ENCODE measurements at regions not wholly inside any gene's neighbourhood (a gene's known extent, or its start where the extent isn't known, plus 50 kb on each side); places are given as distances from the start of the nearest gene placed in this dataset.
"Not testable (repeated sequence)": the region's sequence is repeated elsewhere in the genome, so short reads cannot be mapped to it uniquely, and the experiment has no call there.

GRCh38 chr20:22523499-22524392, 60.6 kb downstream of the FOXA2 start:
- no peak for TF ChIP-seq POLR2A (IDR thresholded peaks at IDR 0.05)
- TF ChIP-seq EP300 (IDR thresholded peaks at IDR 0.05): no peak
- no peak for TF ChIP-seq CTCF (IDR thresholded peaks at IDR 0.05)
- H3K4me3 ChIP-seq: no peak overlapping the region
- no peak overlapping the region for H3K27ac ChIP-seq
- WGBS, 2 donors: 81 to 84% methylated on average over 15 of the region's 15 CpGs
- H3K4me1 ChIP-seq: no peaks in the 10 kb centered on the region
- H3K27me3 ChIP-seq: no peaks in the 10 kb centered on the region
- H3K36me3 ChIP-seq: no peaks in the 10 kb centered on the region
- no peak for DNase-seq (ENCODE audit: low spot score in 2 of 2)
- H3K9me3 ChIP-seq: no peaks in the 10 kb centered on the region

GRCh38 chr20:22523128-22523498, 61.3 kb downstream of the FOXA2 start:
- 88 to 93% methylated on average over 7 of the region's 7 CpGs for WGBS, 2 donors
- Histone ChIP-seq H3K4me3 (no peak overlapping the region), H3K27me3 (no peaks in the 10 kb centered on the region), H3K36me3 (no peaks in the 10 kb centered on the region), H3K9me3 (no peaks in the 10 kb centered on the region), H3K4me1 (no peaks in the 10 kb centered on the region), H3K27ac (no peak overlapping the region)
- no peak for DNase-seq (ENCODE audit: low spot score in 2 of 2)
- TF ChIP-seq EP300 (IDR thresholded peaks at IDR 0.05) (no peak), CTCF (IDR thresholded peaks at IDR 0.05) (no peak), POLR2A (IDR thresholded peaks at IDR 0.05) (no peak)

- H3K27me3 ChIP-seq: no peaks in the 10 kb centered on the region
Observed at GRCh38 chr20:22522701-22523100, 61.7 kb downstream of the FOXA2 start.

GRCh38 chr20:22521940-22522339, 62.4 kb downstream of the FOXA2 start:
- not testable (repeated sequence) for H3K36me3 ChIP-seq; H3K27me3 ChIP-seq; DNase-seq (ENCODE audit: low spot score in 2 of 2); H3K4me3 ChIP-seq; H3K4me1 ChIP-seq; H3K27ac ChIP-seq; H3K9me3 ChIP-seq
- WGBS, 2 donors: 85 to 87% methylated on average over 12 of the region's 12 CpGs

More at GRCh38 chr20:22522701-22523100, 61.7 kb downstream of the FOXA2 start:
- Histone ChIP-seq H3K4me3 (no peak overlapping the region), H3K36me3 (no peaks in the 10 kb centered on the region), H3K27ac (no peak overlapping the region), H3K9me3 (no peaks in the 10 kb centered on the region), H3K4me1 (no peaks in the 10 kb centered on the region)
- no peak for TF ChIP-seq POLR2A (IDR thresholded peaks at IDR 0.05)
- no peak for TF ChIP-seq EP300 (IDR thresholded peaks at IDR 0.05)
- TF ChIP-seq CTCF (IDR thresholded peaks at IDR 0.05): no peak
- 83 to 94% methylated on average over 3 of the region's 3 CpGs for WGBS, 2 donors
- no peak for DNase-seq (ENCODE audit: low spot score in 2 of 2)

DNA sequence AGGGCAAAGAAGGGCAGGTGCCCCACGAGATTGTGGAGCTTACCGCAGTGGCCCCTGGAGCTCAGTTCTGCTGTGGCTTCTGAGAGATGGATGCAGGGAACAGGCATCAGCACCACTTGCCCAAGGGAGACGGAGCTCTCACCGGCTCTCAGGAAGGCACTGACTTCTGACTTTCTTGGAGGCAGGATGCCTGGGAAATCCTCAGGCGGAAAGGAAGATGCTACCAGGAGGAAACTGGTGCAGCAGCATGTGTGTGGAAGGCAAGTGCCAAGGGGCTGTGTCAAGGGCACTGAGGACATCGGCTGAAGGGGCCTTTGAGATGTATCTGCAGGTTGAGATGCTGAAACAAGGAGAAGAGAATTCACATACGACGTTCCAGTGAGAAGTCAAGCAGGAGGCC, 64.0 kb downstream of the FOXA2 start:
- H3K36me3 ChIP-seq: no peaks in the 10 kb centered on the region
- no peaks in the 10 kb centered on the region for H3K27me3 ChIP-seq
- TF ChIP-seq EP300 (IDR thresholded peaks at IDR 0.05) (no peak), POLR2A (IDR thresholded peaks at IDR 0.05) (no peak), CTCF (IDR thresholded peaks at IDR 0.05) (no peak)
- no peaks in the 10 kb centered on the region for H3K9me3 ChIP-seq
- no peak overlapping the region for H3K27ac ChIP-seq
- WGBS, 2 donors: 75 to 83% methylated on average over 8 of the region's 8 CpGs
- no peaks in the 10 kb centered on the region for H3K4me1 ChIP-seq
- H3K4me3 ChIP-seq: no peak overlapping the region
- DNase-seq (ENCODE audit: low spot score in 2 of 2): no peak
